ENCODE measurements at regions not wholly inside any gene's neighbourhood (a gene's known extent, or its start where the extent isn't known, plus 50 kb on each side); places are given as distances from the start of the nearest gene placed in this dataset.
A peak's percentile ranks its signal among the peaks of the same experiment; 100 is the strongest.

- no peak for DNase-seq
Observed at GRCh38 chr13:31081316-31081715, 80.4 kb downstream of the HSPH1 start.

GRCh38 chr13:31074756-31075155 is 86.9 kb downstream of the HSPH1 start:
- no peak for DNase-seq

- DNase-seq: no peak
Observed at GRCh38 chr13:31073859-31074718, 87.6 kb downstream of the HSPH1 start.

- no peak for DNase-seq
Observed at GRCh38 chr13:31072041-31072440, 89.7 kb downstream of the HSPH1 start.

- no peak for DNase-seq
Observed at GRCh38 chr13:31069808-31070534, 91.7 kb downstream of the HSPH1 start.

GRCh38 chr13:31068119-31068423 is 93.6 kb downstream of the HSPH1 start:
- DNase-seq: no peak

GRCh38 chr13:31067416-31068118 is 94.1 kb downstream of the HSPH1 start:
- DNase-seq: no peak

GRCh38 chr13:31064636-31065035 is 97.1 kb downstream of the HSPH1 start:
- no peak for DNase-seq

- no peak for DNase-seq
Observed at GRCh38 chr13:31063772-31064171, 97.9 kb downstream of the HSPH1 start.

- no peak for DNase-seq
Observed at GRCh38 chr13:31060655-31061054, 101.0 kb downstream of the HSPH1 start.

GRCh38 chr13:31060220-31060619 is 101.5 kb downstream of the HSPH1 start:
- no peak for DNase-seq

- DNase-seq: no peak
Observed at GRCh38 chr13:31057403-31058033, 104.2 kb downstream of the HSPH1 start.

- DNase-seq: no peak
Observed at GRCh38 chr13:31056644-31057271, 104.9 kb downstream of the HSPH1 start.

GRCh38 chr13:31055589-31055988 is 106.1 kb downstream of the HSPH1 start:
- DNase-seq: no peak

GRCh38 chr13:31054632-31055031 is 107.1 kb downstream of the HSPH1 start:
- DNase-seq: no peak

GRCh38 chr13:31053896-31054295 is 107.8 kb downstream of the HSPH1 start:
- DNase-seq: no peak

GRCh38 chr13:31053091-31053490 is 108.6 kb downstream of the HSPH1 start:
- DNase-seq: no peak

GRCh38 chr13:31052478-31052877 is 109.2 kb downstream of the HSPH1 start:
- DNase-seq: peak; percentile 6

GRCh38 chr13:31051999-31052398 is 109.7 kb downstream of the HSPH1 start:
- no peak for DNase-seq

GRCh38 chr13:31050486-31051400 is 111.0 kb downstream of the HSPH1 start:
- DNase-seq: no peak

GRCh38 chr13:31049833-31050232 is 111.9 kb downstream of the HSPH1 start:
- DNase-seq: no peak

- no peak for DNase-seq
Observed at GRCh38 chr13:31049083-31049482, 112.6 kb downstream of the HSPH1 start.

Data from GDM1 (cell line).